GM12872 (cell line): ENCODE measurements at regions not wholly inside any gene's neighbourhood (a gene's known extent, or its start where the extent isn't known, plus 50 kb on each side); places are given as distances from the start of the nearest gene placed in this dataset.

Experiments
- CTCF ChIP-seq: IDR thresholded peaks from 3 replicates; pipeline ENCODE4 v1.5.1; 2011; ENCODE audit warnings: low read depth, mild to moderate bottlenecking, low read length, moderate library complexity; ENCODE audit not compliant: insufficient read depth

- TF ChIP-seq CTCF: no peak
Measured at GRCh38 chr18:1090758-1091157, 186.1 kb downstream of the ADCYAP1 start.

GRCh38 chr18:1092228-1092627, 187.6 kb downstream of the ADCYAP1 start:
- no peak for TF ChIP-seq CTCF

GRCh38 chr18:1094409-1094808, 189.7 kb downstream of the ADCYAP1 start:
- no peak for TF ChIP-seq CTCF

- TF ChIP-seq CTCF: no peak
Measured at GRCh38 chr18:1102848-1103247, 198.2 kb downstream of the ADCYAP1 start.

- no peak for TF ChIP-seq CTCF
Measured at GRCh38 chr18:1103537-1103936, 198.9 kb downstream of the ADCYAP1 start.

- TF ChIP-seq CTCF: no peak
Measured at GRCh38 chr18:1104181-1104881, 199.7 kb downstream of the ADCYAP1 start.

GRCh38 chr18:1124495-1124894, 219.8 kb downstream of the ADCYAP1 start:
- no peak for TF ChIP-seq CTCF
